A549 (cell line): ENCODE measurements at regions not wholly inside any gene's neighbourhood (a gene's known extent, or its start where the extent isn't known, plus 50 kb on each side); places are given as distances from the start of the nearest gene placed in this dataset.

Source experiments
- CEBPB ChIP-seq, 2 experiments: fragments of >200 bp in 1 of 2; sonication (Bioruptor Twin) in 1 of 2; formaldehyde crosslinking in 1 of 2; IDR thresholded peaks; 2 replicates each; pipeline ENCODE4 v1.6.1; 2012 to 2016
- EP300 ChIP-seq, 2 experiments: fragments of >200 bp; sonication (Bioruptor Twin); formaldehyde crosslinking; IDR thresholded peaks; 2 replicates in 1 of 2; 3 replicates in 1 of 2; pipeline ENCODE4 v1.6.1; 2016 to 2017
- GATA3 ChIP-seq: IDR thresholded peaks from 2 replicates; pipeline ENCODE4 v1.6.1; 2012; ENCODE audit warnings: borderline replicate concordance
- HDAC2 ChIP-seq: fragments of 200-600 bp; sonication (generic); IDR thresholded peaks from 2 replicates; pipeline ENCODE4 v1.6.1; 2016
- PHF8 ChIP-seq: fragments of 200-600 bp; sonication (generic); IDR thresholded peaks from 2 replicates; pipeline ENCODE4 v1.6.1; 2016; ENCODE audit warnings: low read depth, mild to moderate bottlenecking, antibody characterized with exemption, moderate library complexity, borderline replicate concordance
- POLR2A ChIP-seq: IDR thresholded peaks from 2 replicates; pipeline ENCODE4 v1.6.1; 2012; ENCODE audit warnings: mild to moderate bottlenecking, low read length
- RAD21 ChIP-seq, 2 experiments: fragments of >200 bp in 1 of 2; sonication (Bioruptor Twin) in 1 of 2; formaldehyde crosslinking in 1 of 2; IDR thresholded peaks in 1 of 2; conservative IDR thresholded peaks in 1 of 2; 2 replicates in 1 of 2; 3 replicates in 1 of 2; pipeline ENCODE4 v1.6.1; 2012 to 2018; ENCODE audit warnings: inconsistent platforms in 1 of 2
- RCOR1 ChIP-seq: fragments of 150-350 bp; IDR thresholded peaks from 2 replicates; pipeline ENCODE4 v1.6.1; 2014; ENCODE audit warnings: antibody characterized with exemption, low read length, low read depth
- SMC3 ChIP-seq: fragments of >200 bp; sonication (Bioruptor Twin); formaldehyde crosslinking; IDR thresholded peaks from 3 replicates; pipeline ENCODE4 v1.6.1; 2018; ENCODE audit warnings: inconsistent platforms
- ZNF302 ChIP-seq: fragments of 250-450 bp; sonication (Bioruptor Pico); IDR thresholded peaks from 2 replicates; pipeline ENCODE4 v1.9.0; 2021; ENCODE audit warnings: inconsistent platforms, mild to moderate bottlenecking, moderate library complexity
- TF ChIP-seq, protein P1 (sequence below): fragments of >200 bp; sonication (Bioruptor Twin); formaldehyde crosslinking; IDR thresholded peaks from 3 replicates; pipeline ENCODE4 v1.5.1; 2016
- TF ChIP-seq, protein P2 (sequence below): fragments of 200-600 bp; sonication (generic); IDR thresholded peaks from 2 replicates; pipeline ENCODE4 v1.6.1; 2016; ENCODE audit warnings: antibody characterized with exemption, mild to moderate bottlenecking, moderate library complexity
- TF ChIP-seq, protein P3 (sequence below): fragments of 450-650 bp; IDR thresholded peaks from 2 replicates; pipeline ENCODE4 v1.6.1; 2014; ENCODE audit warnings: antibody characterized with exemption

DNA sequence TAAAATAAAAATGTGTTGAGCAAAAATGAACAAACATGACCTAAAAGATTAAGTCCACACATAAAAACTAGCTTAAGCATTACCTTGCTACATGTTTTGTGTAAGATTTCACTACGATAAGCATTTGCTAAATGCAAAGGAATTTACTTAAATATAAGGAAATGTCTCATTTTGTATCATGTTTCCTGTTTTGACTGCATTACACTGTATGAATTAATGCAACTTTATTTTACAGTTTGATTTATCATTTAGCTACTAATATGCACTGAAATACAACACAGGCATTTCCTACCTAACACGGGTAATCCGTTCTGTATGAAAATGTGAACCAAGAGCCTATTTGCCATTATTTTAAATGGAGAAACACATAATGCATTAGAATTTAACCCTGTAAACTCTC is 1076.5 kb upstream of the DDX18 start:
- TF ChIP-seq CEBPB (IDR thresholded peaks at IDR 0.05) (no peak), GATA3 (no peak), RAD21 (conservative IDR thresholded peaks at IDR 0.05 in 1 of 2, IDR thresholded peaks at IDR 0.05 in 1 of 2) (no peak), PHF8 (no peak), POLR2A (no peak), SMC3 (no peak), HDAC2 (no peak), ZNF302 (CRISPR knock-in tag) (no peak), EP300 (IDR thresholded peaks at IDR 0.05) (no peak), RCOR1 (no peak)
- TF ChIP-seq, protein P1, sequence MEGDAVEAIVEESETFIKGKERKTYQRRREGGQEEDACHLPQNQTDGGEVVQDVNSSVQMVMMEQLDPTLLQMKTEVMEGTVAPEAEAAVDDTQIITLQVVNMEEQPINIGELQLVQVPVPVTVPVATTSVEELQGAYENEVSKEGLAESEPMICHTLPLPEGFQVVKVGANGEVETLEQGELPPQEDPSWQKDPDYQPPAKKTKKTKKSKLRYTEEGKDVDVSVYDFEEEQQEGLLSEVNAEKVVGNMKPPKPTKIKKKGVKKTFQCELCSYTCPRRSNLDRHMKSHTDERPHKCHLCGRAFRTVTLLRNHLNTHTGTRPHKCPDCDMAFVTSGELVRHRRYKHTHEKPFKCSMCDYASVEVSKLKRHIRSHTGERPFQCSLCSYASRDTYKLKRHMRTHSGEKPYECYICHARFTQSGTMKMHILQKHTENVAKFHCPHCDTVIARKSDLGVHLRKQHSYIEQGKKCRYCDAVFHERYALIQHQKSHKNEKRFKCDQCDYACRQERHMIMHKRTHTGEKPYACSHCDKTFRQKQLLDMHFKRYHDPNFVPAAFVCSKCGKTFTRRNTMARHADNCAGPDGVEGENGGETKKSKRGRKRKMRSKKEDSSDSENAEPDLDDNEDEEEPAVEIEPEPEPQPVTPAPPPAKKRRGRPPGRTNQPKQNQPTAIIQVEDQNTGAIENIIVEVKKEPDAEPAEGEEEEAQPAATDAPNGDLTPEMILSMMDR, result no peak
- TF ChIP-seq, protein P2, sequence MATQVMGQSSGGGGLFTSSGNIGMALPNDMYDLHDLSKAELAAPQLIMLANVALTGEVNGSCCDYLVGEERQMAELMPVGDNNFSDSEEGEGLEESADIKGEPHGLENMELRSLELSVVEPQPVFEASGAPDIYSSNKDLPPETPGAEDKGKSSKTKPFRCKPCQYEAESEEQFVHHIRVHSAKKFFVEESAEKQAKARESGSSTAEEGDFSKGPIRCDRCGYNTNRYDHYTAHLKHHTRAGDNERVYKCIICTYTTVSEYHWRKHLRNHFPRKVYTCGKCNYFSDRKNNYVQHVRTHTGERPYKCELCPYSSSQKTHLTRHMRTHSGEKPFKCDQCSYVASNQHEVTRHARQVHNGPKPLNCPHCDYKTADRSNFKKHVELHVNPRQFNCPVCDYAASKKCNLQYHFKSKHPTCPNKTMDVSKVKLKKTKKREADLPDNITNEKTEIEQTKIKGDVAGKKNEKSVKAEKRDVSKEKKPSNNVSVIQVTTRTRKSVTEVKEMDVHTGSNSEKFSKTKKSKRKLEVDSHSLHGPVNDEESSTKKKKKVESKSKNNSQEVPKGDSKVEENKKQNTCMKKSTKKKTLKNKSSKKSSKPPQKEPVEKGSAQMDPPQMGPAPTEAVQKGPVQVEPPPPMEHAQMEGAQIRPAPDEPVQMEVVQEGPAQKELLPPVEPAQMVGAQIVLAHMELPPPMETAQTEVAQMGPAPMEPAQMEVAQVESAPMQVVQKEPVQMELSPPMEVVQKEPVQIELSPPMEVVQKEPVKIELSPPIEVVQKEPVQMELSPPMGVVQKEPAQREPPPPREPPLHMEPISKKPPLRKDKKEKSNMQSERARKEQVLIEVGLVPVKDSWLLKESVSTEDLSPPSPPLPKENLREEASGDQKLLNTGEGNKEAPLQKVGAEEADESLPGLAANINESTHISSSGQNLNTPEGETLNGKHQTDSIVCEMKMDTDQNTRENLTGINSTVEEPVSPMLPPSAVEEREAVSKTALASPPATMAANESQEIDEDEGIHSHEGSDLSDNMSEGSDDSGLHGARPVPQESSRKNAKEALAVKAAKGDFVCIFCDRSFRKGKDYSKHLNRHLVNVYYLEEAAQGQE, result no peak
- TF ChIP-seq, protein P3, sequence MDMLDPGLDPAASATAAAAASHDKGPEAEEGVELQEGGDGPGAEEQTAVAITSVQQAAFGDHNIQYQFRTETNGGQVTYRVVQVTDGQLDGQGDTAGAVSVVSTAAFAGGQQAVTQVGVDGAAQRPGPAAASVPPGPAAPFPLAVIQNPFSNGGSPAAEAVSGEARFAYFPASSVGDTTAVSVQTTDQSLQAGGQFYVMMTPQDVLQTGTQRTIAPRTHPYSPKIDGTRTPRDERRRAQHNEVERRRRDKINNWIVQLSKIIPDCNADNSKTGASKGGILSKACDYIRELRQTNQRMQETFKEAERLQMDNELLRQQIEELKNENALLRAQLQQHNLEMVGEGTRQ, result no peak
